Stimulated activated CD4-positive, alpha-beta T cell treated with anti-CD3 and anti-CD28 coated beads, Interleukin-4, amount 100 ng/mL, for 24 hours (primary cell): ENCODE measurements at regions not wholly inside any gene's neighbourhood (a gene's known extent, or its start where the extent isn't known, plus 50 kb on each side); places are given as distances from the start of the nearest gene placed in this dataset.

ENCODE experiments used
- DNase-seq: peaks from one replicate; pipeline ENCODE4 v3.0.0-alpha.2; 2020

DNA sequence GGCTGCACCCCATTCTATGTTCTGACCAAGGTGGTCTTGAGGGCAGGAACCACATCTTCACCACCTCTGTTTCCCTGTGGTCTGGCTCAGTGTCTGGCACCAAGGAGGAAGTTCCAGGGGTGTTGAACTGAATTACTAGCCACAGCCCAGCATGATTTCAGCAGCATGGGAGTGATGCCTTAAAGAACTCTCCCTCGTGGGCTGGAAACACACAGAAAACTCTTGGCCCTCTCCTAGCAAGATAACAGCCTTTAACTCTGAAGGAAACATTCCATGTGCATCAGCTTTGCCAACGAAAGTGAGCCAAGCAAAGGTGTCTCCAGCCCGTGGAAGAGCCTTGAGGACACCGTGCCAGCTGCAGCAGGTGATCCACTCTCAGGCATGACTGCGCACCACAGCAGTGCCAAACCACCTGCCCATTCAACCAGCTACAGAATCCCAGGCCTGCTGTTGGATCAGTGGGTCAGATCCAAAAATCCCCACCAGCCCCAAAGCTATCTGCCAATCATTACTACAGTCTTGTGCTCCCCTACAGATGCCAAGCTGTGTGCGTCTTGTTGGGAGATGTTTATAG lies 124.8 kb downstream of the TTC32 start:
- DNase-seq = no peak

DNA sequence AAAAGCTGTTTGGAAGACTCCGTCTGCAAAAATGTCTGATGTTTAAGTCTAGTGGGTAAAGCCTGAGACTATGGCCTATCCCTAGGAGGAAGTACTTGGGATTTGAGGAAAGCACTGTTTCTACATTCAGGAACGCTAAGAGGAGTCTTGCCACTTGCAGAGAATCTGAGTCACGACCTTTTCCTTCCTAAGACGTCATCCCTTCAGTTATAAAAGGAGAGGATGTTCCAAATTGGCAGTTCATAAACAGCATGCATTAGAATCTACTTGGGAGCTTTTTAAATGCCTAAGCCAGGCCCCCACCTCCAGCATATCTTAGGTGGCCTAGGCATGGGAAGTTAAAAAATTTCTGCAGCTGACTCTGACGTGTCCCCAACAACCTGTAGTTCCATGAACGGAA lies 125.9 kb downstream of the TTC32 start:
- DNase-seq = no peak

DNA sequence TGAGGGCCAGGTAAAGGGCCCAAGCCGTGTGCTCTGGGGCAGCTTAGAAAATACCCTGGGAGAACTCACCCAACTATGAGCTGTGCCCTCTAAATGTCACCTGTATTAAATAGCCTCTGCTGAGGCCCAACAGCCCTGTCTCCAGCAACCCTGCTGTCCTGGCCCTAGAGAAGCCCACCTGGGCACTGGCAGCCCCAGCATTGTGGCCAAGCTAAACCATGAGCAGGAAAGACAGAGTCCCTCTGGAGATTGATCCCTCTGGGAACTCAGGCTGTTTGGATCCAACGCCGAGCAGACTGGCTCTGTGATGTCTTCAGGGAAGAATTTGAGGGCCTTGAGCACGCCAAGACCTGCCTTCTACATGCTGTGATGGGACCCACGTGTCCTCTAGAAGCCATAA lies 126.5 kb downstream of the TTC32 start:
- no peak for DNase-seq

DNA sequence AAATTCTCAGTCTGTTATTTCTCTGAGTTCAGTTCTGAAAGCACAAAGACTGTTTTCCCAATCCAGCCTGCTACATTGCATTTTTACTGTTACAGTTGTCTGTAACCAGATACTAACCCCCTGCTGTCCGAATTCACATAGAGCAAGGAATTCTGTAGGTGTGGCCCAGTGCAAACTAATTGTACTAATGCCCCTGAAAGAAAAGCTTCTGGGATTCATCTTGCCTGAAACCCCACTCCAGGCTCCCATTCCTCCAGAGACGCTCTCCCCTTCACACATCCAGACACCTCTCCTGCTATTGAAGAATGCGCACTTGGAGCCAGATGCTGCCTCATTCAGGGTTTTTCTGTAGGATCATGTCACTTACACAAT lies 127.0 kb downstream of the TTC32 start:
- no peak for DNase-seq

DNA sequence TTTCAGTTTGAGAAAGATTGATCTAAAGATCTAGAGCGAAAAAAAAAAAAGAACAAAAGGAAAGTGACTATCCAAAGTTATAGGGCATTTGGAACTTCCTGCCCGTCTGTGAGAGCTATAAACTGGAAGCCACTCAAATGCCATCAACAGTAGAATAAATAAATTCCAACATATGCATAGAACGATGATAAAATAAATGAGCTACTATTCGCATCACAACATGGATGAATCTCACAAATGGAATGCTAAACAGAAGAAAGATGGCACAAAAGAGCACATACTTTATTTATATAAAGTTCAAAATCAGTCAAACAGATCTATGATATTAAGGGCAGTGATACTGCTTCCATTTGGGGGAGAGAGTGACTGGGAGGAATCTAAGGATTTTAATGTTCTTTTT lies 128.8 kb downstream of the TTC32 start:
- DNase-seq = no peak

DNA sequence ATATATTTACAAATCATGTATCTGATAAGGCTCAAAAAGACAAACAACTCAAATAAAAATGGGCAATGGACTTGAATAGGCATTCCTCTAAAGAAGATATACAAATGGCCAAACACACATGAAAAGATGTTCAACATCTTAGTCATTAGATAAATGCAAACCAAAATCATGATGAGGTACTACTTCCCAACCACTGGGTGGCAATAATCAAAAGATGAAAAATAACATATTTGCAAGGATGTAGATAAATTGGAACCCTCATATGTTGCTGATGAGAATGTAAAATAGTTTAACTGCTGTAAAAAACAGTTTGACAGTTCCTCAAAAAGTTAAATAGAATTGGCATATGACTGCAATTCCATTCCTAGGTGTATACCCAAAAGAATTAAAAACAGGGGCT lies 132.3 kb downstream of the TTC32 start:
- no peak for DNase-seq

DNA sequence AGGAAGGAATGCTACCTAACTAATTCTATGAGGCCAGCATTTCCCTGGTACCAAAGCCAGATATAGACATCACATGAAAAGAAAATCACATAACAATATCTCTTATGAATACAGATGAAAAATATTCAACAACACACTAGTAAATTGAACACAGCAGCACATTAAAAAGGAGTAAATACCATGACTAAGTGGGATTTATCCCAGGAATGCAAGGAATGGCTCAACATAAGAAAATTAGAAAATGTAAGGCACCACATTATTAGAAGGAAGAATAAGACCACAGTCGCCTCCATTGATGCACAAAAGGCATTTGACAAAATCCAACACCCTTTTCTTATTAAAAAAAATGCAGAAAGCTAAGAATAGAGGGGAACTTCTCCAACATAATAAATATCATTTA lies 133.9 kb downstream of the TTC32 start:
- DNase-seq = no peak

DNA sequence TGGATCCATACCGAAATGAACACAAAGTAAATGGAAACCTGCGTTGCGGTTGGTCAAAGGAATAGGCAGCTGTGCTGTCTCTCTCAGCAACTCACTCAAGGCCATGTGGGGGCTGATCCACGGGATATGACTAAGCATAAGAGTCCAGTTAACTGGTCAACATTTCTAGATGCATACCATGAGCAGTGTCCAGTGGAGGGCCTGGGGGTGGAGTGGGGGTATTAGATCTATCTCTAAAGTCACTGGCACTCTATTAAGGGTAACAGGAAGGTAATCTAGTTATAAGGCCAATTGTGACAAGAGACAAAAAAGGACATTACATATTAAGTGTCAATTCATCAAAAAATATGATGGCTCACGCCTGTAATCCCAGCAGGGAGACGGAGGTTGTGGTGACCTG lies 136.8 kb downstream of the TTC32 start:
- no peak for DNase-seq

DNA sequence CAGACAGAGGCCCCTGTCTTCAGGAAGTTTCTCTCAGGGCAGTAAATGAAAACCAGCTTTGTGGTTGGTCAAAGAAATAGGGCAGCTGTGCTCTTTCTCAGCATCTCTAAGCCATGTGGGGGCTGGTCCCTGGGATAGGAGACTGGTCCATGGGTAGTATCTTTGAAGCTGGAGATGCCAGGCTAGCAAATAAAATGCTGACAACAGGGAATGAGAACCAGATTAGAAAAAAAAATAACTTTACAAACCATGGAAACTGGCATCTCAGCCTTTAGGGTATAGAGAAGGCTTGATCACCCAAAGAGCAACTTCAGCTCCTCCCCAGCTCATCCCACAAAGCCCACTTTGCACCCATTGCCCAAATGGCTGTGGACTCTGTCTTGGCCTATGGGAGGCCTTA lies 138.1 kb downstream of the TTC32 start:
- no peak for DNase-seq

DNA sequence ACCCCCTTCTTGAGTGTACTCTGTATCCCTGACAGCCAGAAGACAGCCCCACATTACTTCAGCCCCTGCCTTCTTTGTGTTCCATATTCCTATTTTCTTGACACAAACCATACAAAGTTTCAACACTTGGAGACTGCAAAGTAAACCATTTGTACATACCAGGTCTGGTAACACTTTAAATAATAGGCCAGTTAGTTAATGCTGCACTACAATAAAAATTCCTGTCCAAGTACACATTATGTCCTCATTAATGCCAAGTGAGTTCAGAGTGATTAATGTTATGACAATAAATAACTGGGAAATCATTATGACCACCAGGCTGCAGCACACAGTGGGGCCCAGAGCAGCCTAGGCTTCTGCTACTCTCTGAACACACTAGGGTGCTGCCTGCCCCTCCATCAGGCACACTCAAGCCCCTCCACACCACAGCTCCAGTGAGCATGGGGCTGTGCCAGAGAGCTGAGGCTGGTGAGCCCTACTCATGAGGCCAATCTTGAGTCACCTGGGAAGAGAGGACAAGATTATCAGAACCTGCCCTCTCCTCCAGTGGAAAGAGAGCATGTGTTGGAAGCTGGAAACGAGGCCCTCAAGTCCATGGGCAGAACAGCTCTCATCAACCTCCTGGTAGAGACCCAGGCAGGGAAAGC lies 138.7 kb downstream of the TTC32 start:
- DNase-seq = no peak

DNA sequence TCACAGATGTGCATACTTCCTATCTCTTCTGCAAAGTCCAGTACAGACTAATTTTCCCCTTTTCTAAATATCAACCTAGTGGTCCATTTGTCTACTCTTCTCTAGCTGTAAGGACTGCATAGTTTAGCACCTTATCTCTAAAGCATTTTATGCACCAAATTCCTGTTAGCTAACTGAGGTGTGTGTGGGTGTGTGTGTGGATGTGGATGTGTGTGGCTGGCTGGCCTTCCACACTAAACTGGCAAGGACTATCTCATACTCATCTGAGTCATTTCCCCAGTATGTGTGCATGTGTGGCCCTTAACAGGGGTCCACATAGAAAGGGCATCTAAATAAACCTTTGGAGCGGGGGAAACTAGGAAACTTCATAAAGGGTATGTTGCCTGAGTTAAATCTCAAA lies 139.6 kb downstream of the TTC32 start:
- DNase-seq = no peak

DNA sequence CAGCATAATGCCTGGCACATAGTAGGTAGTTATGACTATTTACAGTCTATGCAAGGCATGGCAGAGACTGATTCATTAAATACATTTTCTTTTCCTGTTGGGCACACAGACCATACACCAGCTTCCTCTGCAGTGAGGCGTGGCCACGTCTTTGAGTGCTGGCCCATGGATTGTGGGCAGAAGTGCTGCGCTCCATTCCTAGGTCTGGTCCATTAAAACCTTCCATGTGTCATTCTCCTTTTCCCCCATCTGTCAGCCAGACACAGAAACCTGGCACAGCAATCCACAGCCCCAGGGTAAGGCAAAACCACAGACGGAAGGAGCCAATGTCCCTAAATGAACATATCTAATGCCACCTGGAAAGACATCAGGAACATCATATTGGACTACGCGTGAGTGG lies 141.9 kb downstream of the TTC32 start:
- no peak for DNase-seq

DNA sequence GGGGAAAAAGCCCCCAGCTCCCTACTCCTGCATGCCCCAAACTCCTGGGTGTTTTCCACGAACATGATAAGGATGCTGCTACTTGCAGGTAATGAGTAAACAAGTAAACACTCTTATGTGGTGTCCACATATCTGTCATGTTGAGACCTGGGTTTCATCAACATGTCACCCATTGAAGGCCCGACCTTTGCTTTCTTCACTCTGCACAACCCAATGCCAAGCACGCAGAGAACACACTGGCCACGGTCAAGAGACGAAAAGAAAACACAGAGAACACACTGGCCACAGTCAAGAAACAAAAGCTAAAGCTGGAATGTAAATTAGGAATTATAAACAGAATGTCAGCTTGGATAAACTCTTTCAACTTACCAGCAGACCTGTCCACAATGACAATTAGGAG lies 143.1 kb downstream of the TTC32 start:
- no peak for DNase-seq

DNA sequence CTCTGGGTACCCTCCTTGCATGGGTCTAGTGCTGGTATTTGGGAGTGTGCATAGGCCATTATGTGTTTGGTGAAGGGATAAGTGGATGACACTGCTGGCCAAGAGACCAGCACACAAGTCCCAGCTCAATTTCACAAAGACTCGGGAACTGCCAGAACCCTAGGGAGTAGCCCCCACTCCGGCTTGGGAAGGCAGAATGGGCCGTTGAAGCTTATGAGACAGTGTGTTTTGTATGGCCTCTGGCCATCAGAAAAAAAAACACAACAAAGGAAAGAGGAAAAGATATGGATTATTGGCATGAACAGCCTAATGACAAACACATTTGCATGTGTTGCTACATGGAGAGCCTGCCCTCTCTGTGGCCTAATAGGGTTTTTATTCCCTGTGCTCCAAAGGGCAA lies 144.2 kb downstream of the TTC32 start:
- DNase-seq = no peak

DNA sequence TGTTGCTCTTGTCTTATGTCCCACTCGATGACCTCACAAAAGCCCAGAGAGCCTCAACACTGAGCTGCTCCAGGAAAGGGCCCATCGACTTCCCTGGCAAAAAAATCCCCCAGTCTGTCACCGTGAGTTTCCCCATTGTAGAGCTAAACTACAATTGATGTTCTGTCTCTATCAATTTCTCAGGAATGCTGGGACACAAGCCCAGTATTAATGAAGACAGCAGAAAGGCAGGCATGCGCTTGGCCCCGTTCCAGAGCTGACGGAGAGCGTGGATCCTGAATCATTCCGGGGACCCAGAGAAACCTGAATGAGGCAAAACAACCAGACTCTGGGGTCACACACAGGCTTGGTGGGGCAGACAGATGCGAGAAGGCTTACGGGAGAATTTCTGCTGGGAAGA lies 146.9 kb downstream of the TTC32 start:
- no peak for DNase-seq

DNA sequence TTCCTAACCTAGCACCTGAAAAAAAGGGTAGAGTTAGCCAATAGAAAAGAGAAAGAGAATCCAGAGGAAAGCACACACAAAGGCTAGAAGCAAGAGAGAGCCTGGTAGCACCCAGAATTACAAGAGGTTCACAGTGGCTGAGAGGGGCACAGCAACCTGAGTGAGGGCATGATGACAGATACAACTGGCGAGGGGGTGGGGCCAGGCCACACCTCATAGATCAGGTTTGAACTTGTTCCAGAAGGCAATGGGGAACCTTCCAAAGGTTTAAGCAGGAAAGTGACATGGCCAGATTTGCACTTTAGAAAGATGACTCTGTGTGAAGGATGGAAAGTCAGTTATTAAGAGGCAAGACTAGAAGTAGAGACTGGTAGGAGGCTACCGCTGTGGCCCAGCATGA lies 148.0 kb downstream of the TTC32 start:
- DNase-seq = no peak

DNA sequence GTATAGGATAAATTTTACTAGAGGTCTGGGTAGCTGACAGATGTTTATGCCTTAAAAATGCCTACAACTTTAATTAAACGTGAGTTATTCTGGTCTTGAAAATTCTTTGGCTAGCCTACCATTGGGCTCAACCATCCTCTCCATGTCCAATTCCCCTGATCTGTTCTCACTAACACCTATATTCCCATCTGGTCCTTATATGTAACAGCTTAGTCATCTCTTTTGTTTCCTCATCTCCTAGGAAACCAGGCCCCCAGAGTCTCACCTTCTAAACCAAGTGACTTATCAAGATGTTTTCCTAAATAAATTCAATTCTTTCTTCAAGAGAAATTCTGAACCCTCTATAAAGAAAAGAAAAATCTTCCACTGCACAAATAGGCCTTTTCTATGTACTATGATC lies 148.5 kb downstream of the TTC32 start:
- no peak for DNase-seq

DNA sequence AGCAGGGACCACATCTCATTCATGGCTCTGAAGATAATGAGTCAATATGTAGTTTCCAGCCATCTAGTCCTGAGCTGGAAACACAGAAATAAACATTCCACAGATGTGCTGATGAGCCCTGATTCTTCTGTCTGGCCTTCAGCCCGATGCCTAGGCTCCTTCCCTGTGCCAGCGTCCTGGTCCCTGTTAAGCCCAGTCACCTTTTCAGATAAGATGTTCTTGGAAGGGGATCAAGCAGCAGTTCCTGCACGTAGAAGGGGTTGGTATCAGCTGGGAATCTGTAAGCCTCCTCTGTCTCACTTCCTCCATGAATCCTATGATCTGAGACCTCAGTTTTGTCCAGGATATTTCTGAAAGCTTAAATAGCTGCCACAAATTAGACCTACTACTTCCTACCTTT lies 149.3 kb downstream of the TTC32 start:
- DNase-seq = no peak

DNA sequence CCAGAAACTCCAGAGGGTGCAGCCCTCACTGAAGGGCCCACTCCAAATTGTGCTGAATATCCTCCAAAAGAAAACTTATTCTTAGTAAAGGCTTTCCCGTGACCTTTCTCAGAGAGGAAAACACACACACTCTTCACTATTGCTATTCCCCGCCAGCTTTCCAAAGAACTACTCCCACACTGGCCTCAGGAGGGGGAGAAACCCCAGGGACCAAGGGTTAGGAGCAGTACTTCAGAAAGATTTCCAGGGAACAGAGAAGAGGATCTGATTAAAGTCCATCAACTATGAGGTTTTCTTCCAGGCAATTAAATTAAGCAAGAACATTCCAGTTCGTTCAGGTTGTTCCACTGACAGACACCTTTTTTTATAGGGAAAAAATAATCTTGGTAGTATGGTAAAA lies 150.2 kb downstream of the TTC32 start:
- no peak for DNase-seq

DNA sequence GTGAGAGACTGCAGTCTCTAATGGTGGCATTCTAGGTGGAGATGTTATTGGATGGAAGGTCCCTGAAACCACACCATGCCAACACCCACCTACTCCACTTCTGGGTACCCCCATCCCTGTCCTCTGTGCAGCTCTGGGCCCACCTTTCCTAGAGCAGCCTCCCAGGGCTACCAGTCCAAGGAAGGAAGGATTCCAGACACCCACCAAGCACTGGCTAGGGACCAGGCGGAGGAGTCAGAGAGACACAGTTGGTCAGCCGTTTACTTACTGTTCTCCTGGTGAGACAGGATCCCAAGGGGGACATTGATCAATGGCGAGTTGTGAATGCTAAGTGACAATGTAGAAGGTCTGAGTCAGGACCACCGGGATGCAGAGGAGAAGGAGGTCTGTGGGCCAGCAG lies 151.6 kb downstream of the TTC32 start:
- DNase-seq = no peak

DNA sequence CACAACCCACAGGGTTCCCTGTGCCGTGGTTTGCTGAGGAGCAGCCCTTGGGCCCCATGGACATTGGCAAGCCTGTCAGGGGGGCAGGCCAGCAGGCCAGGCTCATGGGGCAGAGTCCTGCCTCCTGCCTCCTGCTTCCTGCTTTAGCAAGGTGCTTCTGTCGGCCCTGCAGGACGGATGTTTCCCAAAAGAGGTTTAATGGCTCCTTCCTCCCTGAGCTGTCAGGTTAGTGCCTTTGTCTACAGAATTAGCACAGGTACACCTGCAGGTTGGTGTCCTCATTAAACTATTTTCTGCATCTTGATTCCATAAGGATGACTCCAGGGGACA lies 152.3 kb downstream of the TTC32 start:
- no peak for DNase-seq

DNA sequence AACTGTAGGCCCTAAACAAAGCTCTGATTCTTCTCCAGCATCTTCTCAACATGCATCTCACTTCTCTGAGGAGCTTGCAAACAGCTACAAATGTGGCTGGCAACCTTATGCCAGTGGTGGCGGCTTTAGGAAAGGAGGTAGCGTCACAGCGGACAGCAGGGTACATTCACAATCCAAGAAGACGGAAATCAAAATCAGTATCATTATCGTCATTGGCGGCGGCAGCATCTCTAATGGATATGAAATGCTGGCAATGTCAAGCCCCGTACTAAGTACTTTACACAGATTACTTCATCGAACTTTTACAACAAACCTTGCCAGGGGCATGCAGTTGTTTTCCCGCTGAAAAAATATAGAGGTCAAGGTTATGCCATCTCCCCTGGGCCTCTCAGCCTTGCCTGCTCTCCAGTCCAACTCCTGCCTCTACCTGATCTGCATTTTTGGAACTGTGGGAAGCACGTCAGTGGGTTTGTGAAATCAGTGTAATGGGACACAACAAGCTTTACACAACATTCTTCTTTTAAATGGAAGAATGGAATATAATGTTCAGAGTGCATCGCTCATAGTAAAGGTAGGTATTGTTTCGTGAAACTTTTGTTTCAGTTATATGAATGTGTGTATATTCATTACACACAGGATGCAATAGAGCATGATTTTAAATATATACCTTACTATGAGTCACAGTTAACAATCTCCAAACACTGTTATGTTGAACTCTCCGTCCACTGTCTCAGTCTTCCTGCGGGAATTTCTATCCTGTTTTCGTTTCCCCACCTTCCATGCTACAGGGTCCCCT lies 152.9 kb downstream of the TTC32 start:
- no peak for DNase-seq

DNA sequence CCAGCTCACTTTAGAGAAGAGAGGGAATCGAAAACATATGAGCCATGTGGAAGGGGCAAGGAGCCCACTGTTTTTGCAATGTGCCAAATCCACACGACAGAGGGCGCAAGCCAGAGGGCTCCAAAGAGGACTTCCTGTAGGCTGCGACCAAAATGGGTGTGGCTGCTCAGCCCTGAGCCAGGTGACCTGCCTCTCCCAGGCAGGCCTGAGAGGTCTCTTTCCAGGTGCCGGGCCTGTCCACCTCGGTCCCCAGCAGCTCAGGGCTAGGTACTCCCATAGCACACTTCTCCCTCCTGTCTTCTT lies 153.8 kb downstream of the TTC32 start:
- no peak for DNase-seq

DNA sequence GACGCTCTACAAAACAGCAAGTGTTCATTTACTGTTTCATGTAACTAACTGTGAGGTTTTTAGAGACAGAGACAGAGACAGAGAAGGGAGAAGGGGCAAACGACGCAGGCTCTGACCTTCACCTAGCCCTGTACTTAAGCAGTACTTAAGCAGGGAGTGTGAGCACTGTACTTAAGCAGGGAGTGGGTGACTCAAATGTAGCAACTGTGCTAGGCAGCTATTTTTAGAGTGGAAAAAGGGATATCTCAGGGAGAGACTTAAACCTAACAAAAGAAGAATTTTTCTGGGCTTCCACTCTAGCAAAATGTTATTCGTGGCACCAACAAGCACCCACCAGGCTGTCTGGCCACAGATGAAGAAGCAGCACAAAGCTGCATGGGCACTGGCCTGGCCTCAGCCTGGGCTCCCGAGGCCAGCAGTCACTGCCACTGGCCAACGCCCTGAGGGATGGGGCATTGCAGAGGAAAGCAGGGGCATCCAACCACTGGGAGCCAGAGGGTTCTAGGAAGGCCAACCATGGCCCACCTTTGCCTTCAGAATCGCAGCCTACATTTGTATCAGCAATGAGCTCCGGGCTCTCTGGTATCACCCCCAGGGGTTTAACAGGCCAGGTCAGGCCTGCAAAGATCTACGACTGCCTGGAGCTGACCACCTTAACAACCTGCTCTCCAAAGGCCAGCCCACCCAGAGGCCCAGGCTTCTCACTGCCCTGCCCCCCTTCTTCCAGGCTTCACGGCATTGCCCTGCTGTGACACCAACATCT lies 154.3 kb downstream of the TTC32 start:
- DNase-seq = no peak
